Fibroblast of mammary gland (primary cell): ENCODE measurements at regions not wholly inside any gene's neighbourhood (a gene's known extent, or its start where the extent isn't known, plus 50 kb on each side); places are given as distances from the start of the nearest gene placed in this dataset.

Source experiments
- DNase-seq: peaks from one replicate; pipeline ENCODE4 v3.0.0-alpha.2; 2010; ENCODE audit warnings: low read depth
- H3K4me3 ChIP-seq: 2 replicates; pipeline ENCODE4 v1.5.1; 2011; ENCODE audit warnings: low read depth, mild to moderate bottlenecking, low read length, moderate library complexity; ENCODE audit not compliant: control insufficient read depth
- CTCF ChIP-seq: conservative IDR thresholded peaks from 2 replicates; pipeline ENCODE4 v1.5.1; 2011; ENCODE audit warnings: low read depth, low read length, inconsistent platforms; ENCODE audit not compliant: control insufficient read depth, insufficient read depth

- no peak overlapping the region for H3K4me3 ChIP-seq
- no peak for DNase-seq
- no peak for TF ChIP-seq CTCF
These were observed 1372.7 kb upstream of the CITED2 start for GRCh38 chr6:140747114-140747513.

- H3K4me3 ChIP-seq, result no peak overlapping the region
- TF ChIP-seq CTCF, result no peak
- peak; percentile 80 for DNase-seq
These were observed 1370.3 kb upstream of the CITED2 start for GRCh38 chr6:140744659-140745320.

- no peak for TF ChIP-seq CTCF
- DNase-seq, result peak; percentile 10
- no peak overlapping the region for H3K4me3 ChIP-seq
These were observed 1361.8 kb upstream of the CITED2 start for GRCh38 chr6:140736231-140736630.

- TF ChIP-seq CTCF, result no peak
- H3K4me3 ChIP-seq, result no peak overlapping the region
- DNase-seq, result no peak
These were observed 1358.5 kb upstream of the CITED2 start for GRCh38 chr6:140732991-140733390.

GRCh38 chr6:140732155-140732554, 1357.7 kb upstream of the CITED2 start:
- DNase-seq, result no peak
- TF ChIP-seq CTCF, result no peak
- no peak overlapping the region for H3K4me3 ChIP-seq

- no peak for TF ChIP-seq CTCF
- DNase-seq, result no peak
- no peak overlapping the region for H3K4me3 ChIP-seq
These were observed 1357.3 kb upstream of the CITED2 start for GRCh38 chr6:140731741-140732140.

GRCh38 chr6:140729521-140729920, 1355.1 kb upstream of the CITED2 start:
- TF ChIP-seq CTCF, result no peak
- no peak for DNase-seq
- H3K4me3 ChIP-seq, result no peak overlapping the region
